Stimulated activated CD4-positive, alpha-beta T cell treated with anti-CD3 and anti-CD28 coated beads, Interleukin-4, amount 100 ng/mL, for 4 hours (primary cell): ENCODE measurements at regions not wholly inside any gene's neighbourhood (a gene's known extent, or its start where the extent isn't known, plus 50 kb on each side); places are given as distances from the start of the nearest gene placed in this dataset.

Experiments
- DNase-seq, 2 experiments: peaks; one replicate each; pipeline ENCODE4 v3.0.0-alpha.2; 2020

DNA sequence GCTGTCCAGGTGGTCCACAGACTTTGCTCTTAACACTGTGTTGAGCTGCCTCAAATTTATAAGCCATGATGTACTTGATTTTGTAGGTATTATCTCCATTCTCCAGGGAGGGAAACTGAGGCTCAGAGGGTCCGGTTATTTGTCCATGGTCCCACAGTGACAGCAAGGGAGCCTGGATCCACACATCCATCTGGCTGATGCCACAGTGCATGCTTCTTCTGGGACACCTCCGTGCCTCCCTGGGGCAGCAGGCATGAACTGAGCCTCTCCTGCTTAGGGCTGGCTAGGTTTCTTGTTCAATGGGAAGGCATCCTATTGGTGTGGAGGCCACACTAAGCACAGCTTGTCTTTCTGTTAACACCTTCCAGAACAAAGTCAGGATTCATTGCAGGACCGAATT, 317.3 kb downstream of the AJAP1 start:
- no peak for DNase-seq

DNA sequence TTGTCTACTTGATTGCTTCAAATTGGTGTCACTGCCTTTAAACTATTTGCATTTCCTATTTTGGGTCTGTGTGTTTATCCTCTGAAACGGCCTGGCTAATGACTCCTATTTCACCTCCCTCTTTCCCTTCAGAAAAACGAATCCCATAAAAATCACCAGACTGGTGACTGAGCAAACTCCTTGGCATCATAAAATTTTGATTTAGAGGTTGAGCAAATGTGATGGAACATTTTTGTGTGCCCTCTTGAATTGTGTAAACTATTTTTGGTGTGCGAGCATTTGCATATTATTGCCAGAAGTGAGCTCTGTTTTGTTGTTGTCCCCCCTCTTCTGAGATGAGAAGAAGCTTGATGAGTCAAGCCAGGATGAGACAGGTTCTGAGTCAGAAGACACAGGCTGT, 316.1 kb downstream of the AJAP1 start:
- no peak for DNase-seq

DNA sequence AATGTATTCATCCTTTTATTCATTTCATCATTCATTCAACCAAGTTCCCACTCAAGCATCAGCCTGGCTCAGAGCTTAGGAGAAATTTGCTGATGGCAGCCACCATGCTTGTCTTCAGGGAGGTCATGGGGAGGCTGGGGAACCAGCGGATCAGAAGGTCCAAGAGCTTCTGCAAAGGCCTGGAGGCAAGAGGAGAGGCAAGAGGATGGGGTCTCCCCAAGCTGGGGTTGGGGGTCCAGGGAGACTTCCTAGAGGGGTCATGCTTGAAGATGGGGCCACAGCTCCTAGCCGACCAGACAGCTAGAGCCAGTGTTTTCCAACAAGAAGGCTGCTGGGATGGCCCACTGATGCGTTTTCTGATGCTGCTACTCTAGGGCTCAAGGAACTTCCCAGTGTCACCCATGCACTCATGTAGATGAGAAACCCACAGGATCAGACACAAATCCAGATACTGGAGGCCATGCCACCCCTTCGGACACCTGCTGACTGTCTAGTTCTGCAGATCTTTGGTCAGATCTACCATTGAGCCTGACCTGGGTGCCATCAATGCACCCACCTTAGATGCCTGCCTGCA, 315.2 kb downstream of the AJAP1 start:
- no peak for DNase-seq

DNA sequence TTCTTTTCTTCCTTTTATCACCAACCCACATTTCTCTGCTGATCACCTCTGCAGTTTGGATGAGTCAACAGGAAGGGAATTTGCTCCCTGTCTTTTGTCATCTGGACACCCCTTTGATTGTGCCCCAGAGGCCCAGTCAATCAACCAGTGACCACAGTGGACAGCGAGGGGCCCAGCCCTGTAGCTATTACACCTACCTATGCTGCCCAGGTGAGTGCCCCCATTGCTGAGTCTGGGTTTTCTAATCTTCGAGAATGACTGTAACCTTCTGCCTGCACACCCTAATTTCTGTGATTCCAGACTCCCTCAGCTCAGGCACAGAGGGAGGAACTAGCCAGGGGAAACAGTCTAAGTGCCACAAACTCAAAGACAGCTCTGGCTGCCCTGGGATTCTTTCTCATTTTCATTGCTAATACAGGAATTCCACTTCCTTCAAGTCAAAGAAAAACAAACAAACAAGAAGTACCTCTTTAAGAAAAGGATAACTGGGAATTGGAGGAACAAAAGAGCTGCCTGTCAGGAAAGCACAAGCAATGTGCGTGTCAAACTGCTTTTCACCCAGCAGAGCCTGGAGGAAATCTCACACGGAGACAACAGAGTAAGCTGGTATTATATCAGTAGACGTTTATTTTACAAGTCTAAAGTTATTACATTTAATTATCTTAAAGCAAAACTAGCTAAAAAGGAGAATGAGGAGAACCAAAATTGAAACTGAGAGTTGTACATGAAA, 311.1 kb downstream of the AJAP1 start:
- no peak for DNase-seq

DNA sequence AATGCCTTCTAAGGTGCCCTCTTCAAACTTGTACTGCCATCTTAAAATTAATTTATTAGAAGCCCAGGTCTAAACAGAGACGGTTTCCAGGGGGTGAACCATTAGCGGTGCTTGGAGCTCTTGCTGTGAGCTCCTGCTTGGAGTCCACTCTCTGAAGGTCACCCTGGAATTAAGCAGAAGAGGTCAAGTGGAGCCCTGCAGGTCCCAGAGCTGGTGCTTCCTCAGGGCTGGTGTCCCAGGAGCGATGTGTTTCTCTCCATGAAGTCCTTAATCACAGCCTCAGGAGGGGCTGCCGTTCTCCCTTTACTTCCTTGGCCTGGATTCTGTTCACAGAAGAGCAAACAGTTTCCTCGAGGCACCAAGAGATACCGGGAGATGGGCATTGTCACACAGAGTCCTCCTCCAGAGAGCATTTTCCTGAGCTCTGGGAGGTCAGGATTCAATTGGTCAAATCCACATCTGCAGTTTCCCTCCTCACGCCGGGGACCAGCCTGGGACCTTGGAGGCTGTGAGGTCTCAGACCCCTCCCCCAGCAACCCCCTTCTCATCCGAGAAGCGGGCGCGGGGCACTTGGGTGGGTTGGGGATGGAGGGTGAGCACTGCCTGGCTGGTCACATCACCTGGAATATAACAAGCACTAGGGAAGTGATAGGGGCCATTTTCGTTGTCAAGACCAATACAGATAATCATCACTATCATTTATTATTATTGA, 310.4 kb downstream of the AJAP1 start:
- DNase-seq = no peak

- no peak for DNase-seq
Observed at GRCh38 chr1:4963251-4963650, 308.8 kb downstream of the AJAP1 start.

- no peak for DNase-seq
Observed at GRCh38 chr1:4962836-4963235, 308.4 kb downstream of the AJAP1 start.

GRCh38 chr1:4961935-4962645, 307.7 kb downstream of the AJAP1 start:
- no peak for DNase-seq

DNA sequence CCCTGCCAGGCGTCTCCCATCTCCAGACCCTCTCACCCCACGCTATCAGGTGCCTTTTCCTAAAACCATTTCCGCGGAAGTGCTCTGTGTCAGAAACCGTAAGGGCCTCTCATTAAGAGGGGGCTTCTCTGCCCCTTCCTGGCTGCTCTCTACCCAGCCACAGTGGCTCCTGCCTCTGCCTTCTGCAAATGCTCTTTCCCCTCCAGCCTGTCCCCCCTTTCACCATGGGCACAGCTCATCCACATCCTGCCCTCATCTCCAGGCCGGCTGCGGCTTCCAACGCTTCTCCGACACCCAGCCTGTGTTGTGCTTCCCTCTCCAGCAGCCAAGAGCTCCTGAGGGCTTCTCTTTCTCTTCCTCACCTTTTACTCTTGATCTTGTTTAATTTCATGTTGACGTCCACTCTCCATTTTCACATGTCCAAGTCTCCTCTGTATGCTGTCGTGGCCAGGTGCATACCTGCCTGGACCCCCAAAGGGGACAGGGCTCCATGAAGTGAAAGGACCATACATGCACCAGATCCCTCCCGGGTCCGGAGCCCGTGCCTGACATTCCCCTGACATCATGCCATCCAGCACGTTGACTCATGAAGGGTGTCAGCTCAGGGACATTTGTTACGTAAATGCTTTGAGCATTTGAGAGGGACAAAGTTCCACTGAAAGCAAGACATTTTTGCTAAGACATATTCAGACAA, 306.5 kb downstream of the AJAP1 start:
- no peak for DNase-seq

GRCh38 chr1:4960336-4960735, 305.9 kb downstream of the AJAP1 start:
- DNase-seq = no peak

DNA sequence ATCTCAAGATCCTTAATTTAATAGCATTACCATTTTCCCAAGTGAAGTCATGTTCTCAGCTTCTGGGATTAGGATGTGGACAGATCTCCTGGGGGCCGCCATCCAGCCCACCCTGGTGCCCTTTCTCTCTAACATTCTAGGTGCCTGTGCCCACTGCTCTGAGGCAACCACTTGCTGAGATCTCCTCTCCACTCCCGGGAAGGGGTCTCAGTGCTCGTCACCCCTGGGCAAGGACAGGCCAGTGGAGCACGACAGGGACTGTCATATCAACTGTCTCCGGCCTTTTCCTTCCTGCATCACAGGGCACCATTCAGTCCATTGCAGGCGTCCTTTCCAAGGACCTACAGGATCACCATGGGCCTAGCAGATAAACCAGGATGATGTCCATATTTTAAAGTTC, 304.8 kb downstream of the AJAP1 start:
- DNase-seq = no peak

DNA sequence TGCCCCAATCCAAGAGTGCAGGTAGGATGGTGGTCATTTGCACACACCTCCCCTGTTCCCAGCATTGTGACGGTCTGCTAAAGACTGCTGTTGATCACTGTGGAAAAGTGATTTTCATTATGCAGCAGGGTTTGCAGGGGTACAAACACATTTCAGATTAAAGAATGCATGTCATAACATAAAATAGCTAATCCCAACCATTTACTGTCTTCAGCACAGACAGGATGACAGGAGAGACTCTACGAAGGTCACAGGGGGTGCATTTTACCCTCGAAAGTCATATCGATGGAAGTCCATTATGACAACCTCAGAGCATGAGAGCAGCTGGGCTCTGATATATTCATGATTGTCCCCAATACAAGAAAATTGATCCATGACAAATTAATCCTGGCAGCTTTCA, 302.6 kb downstream of the AJAP1 start:
- no peak for DNase-seq

DNA sequence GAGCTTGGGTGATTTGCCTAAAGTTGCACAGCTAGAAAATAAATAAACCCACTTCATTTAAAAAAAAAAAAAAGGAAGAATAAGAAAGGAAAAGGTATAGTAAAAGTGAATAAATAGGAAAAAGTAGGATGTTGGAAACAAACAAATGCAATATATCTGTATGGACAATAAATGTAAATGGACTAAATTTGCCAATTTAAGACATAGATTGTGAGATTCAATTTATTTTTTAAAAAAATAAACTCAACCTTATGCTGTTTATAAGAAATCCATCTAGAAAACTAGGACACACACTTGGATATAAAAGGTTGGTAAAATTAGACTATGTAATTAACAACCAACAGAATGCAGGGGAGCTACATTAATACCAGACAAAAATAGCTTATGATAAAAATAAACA, 300.0 kb downstream of the AJAP1 start:
- no peak for DNase-seq

DNA sequence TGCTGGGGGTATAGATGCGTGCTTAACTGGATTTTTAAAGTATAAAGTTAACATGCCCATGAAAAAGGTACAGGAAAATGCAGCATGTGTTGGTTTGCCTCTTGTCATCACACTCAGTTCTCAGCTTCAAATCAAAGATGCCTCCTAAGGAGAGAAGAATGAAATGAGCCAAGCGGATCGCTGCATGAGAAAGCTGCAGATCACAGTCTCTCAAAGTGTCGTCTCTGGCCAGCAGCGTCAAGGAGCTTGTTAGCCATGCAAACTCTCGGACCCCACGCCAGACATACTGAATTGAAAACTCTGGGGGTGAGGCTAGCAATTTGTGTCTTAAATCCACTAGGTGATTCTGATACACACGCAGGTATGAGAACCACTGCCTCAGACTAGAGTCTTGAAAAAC, 297.2 kb downstream of the AJAP1 start:
- no peak for DNase-seq

DNA sequence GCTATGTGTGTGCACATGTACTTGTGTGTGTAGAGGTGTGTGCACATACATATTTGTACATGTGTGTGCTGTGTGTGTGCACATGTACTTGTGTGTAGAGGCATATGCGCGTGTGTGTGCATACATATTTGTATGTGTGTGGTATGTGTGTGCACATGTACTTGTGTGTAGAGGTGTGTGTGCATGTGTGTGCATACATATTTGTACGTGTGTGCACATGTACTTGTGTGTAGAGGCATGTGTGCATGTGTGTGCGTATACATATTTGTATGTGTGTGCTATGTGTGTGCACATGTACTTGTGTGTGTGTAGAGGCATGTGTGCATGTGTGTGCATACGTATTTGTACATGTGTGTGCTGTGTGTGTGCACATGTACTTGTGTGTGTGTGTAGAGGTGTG, 291.9 kb downstream of the AJAP1 start:
- no peak for DNase-seq

DNA sequence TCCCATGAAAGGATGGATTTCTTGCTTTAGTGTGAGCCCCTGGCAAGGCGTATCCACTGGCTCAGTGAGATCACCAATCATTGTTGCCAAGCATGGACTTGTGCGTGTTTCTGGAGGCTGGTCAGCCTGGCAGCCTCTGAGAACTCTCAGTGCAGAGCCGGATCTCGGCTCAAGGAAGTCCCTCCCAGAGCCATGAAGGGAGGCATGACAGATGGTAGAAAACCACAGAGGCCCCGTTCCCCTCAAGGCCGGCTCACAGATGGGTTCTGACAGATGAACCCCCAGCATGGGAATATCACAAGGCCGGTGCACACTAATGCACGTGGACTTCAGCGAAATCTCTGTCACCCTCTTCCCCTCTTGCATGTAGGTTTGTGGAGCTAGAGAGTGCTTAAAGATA, 290.5 kb downstream of the AJAP1 start:
- no peak for DNase-seq

DNA sequence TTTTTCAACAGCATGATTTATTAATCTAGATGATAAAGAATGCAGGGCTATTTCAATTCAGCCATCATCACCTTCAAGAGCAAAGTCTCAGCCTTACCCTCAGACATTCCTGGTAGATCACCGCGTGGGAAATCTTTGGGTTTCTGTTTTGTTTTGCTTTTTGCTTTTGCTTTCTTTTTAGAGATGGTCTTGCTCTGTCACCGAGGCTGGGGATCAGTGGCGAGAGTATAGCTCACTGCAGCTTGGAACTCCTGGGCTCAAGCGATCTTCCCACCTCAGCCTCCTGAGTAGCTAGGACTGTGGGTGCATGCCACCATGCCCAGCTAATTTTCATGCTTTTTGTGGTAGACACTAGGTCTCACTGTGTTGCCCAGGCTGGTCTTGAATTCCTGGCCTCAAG, 289.7 kb downstream of the AJAP1 start:
- no peak for DNase-seq

DNA sequence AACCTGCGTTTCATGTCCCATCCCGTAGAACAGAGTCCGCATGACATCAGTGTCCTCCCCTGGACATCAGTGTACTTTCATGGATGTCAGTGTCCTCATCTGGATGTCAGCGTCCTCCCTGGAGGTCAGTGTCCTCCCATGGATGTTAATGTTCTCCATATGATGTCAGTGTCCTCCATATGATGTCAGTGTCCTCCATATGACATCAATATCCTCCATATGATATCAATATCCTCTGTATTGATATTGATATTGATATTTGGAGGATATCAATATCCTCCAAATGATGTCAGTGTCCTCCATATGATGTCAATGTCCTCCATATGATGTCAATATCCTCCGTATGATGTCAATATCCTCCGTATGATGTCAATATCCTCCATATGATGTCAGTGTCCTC, 284.9 kb downstream of the AJAP1 start:
- no peak for DNase-seq

GRCh38 chr1:4937876-4938534, 283.6 kb downstream of the AJAP1 start:
- no peak for DNase-seq

DNA sequence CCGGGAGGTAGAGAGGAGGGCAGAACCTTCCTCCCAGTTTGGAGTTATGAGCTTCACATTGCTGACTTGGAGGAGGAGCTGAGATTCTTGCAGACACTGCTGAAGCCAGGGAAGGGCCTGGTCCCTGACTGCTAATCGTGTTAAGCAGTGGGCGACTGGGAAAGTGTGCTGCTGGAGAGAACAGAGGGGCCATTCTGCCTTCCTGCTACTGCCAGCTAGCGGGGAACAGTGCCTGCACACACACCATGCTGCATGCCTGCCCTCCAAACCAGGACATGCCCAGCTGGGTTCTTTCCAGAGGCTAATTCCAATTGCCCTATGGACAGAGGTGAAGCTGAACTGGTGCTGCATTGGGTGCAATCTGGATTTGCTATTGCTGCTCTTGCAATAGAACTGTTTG, 281.4 kb downstream of the AJAP1 start:
- no peak for DNase-seq

GRCh38 chr1:4933232-4933631, 278.8 kb downstream of the AJAP1 start:
- DNase-seq = no peak

DNA sequence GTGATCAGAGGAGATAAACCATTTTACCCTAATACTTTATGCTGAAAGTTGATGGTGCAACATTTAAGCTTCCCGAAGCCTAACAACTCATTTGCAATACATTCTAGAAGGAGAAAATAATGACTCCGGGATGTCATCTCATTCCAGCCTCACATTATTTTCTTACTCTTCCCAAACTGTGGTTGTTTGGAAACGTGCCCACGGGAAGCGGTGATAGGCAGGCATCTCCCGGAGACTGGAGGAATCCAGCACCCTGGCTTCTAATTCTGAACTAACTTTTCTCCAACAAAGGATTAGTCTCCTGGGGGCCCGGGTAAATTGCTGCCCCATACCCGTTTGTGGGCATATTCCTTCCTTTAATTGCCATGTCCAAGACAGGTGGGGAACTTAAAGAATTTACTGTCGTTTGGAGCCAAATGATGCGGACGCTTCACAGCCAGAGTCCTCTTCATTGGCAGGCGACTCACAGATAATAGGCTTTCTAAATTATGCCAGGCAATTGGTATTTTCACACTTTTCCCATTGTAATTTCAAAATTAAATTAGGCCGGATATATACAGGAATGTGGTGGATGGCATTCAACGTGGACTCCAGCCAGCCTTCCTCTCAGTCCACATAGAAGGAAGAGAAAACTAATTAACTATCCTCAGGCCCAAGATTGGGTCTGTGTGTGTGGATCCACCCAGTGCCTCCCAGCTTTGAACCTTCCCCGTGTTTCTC, 278.1 kb downstream of the AJAP1 start:
- no peak for DNase-seq
